ENCODE measurements at regions not wholly inside any gene's neighbourhood (a gene's known extent, or its start where the extent isn't known, plus 50 kb on each side); places are given as distances from the start of the nearest gene placed in this dataset.

DNA sequence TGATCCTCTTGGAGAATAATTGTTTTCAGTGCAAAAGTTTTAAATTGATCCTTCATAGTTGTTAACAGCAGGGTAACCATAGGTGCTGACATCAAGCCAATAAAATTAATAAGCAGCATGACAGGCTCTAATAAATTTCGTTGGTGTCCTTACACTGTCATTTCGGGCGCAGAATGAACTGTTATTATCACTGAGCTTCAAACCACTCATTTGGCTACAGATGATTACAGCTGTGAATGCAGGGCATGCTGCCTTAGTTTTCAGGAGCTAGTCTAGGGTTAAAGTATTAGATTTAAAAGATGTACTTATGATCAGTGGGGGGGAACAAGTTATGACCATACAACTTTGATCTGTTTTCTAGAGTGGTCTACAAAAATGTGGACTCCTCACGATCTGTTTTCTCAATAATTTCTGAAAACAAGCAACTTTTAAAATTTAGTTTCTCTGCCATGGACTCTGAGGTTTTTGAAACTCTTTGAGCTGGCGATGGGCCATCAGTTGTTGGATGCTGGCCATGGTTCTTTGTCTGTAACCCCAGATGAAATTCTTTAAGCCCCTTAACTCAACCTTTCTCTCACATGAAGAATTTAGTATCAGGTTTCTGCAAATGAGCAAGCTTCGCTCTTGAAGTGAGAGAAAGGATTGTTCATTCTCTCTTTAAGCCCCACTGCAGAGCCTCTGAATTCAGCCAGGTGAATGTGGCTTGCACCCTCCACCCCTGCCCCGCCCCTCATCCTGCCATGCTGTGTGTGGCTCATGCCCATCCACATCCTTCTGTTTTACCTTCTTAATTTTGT lies 99.1 kb upstream of the MTHFD1L start:
- DNase-seq (ENCODE audit: insufficient read length, low spot score): no peak
- TF ChIP-seq, protein P1, sequence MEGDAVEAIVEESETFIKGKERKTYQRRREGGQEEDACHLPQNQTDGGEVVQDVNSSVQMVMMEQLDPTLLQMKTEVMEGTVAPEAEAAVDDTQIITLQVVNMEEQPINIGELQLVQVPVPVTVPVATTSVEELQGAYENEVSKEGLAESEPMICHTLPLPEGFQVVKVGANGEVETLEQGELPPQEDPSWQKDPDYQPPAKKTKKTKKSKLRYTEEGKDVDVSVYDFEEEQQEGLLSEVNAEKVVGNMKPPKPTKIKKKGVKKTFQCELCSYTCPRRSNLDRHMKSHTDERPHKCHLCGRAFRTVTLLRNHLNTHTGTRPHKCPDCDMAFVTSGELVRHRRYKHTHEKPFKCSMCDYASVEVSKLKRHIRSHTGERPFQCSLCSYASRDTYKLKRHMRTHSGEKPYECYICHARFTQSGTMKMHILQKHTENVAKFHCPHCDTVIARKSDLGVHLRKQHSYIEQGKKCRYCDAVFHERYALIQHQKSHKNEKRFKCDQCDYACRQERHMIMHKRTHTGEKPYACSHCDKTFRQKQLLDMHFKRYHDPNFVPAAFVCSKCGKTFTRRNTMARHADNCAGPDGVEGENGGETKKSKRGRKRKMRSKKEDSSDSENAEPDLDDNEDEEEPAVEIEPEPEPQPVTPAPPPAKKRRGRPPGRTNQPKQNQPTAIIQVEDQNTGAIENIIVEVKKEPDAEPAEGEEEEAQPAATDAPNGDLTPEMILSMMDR (IDR thresholded peaks at IDR 0.05; ENCODE audit: insufficient read depth, missing control alignments): no peak
- FAIRE-seq: no peak

DNA sequence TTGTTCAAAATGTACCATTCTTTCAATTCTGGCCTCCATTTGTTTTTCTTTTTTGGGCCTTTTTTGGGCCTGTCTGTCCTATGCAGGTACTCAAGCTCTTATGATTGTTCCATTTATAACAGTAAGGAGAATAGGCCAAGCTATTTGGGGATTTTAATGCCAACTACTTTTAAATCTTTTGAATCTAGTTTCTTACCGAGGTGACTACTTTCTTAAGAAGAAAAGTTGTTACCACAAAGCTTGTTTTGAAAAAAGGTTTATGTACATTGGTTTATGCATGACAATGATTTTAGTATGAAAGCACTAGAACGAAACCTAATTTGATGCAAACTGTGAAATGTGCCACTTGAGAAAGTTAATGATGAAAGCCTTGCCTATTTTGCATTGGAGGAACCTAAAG lies 98.3 kb upstream of the MTHFD1L start:
- no peak for FAIRE-seq
- TF ChIP-seq, protein P1 (IDR thresholded peaks at IDR 0.05; ENCODE audit: insufficient read depth, missing control alignments): no peak

GRCh38 chr6:150767571-150768018 lies 97.9 kb upstream of the MTHFD1L start:
- no peak for FAIRE-seq
- TF ChIP-seq, protein P1 (IDR thresholded peaks at IDR 0.05; ENCODE audit: insufficient read depth, missing control alignments): no peak
- DNase-seq (ENCODE audit: insufficient read length, low spot score): no peak

More for the DNA sequence above, 98.3 kb upstream of the MTHFD1L start:
- no peak for DNase-seq (ENCODE audit: insufficient read length, low spot score)

DNA sequence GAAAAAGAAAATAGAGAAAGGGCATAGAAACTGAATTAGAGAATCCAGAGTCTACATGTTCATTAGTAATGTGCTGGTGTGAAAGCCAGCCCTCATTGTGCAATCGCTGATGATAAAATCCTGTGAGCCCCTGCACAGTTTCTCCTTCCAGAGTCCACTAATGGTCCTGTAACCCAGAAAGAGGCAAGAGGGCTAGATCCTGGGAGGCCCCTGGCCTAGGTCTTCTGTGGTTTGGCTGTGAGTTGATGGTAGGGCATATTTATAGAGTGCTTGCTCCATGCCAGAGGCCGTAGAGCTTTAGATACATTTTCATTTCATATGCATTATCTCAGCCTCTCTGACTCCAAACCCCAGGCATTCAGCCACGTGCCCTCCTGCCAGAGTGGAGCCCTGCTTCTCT lies 94.9 kb upstream of the MTHFD1L start:
- TF ChIP-seq, protein P1 (IDR thresholded peaks at IDR 0.05; ENCODE audit: insufficient read depth, missing control alignments): no peak
- DNase-seq (ENCODE audit: insufficient read length, low spot score) (no peak), FAIRE-seq (no peak)

DNA sequence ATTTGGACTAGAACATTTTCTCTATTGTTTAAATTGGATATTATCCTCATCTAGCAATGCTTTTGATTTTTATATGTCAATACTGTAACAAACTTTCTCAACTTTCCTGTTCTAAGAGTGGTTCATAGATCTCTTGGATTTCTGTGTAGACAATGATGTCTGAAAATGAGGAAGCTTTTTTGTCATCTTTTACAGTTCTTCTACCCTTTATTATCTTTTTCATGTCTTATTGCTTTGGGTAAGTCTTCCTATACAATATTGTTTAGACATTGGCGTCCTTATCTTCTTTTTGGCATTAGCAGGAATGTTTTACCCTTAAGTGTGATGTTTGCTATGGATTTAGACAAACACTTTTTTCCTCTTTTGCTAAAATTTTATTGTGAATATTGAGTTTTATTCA lies 91.5 kb upstream of the MTHFD1L start:
- TF ChIP-seq, protein P1 (IDR thresholded peaks at IDR 0.05; ENCODE audit: insufficient read depth, missing control alignments): no peak
- FAIRE-seq: no peak
- no peak for DNase-seq (ENCODE audit: insufficient read length, low spot score)

DNA sequence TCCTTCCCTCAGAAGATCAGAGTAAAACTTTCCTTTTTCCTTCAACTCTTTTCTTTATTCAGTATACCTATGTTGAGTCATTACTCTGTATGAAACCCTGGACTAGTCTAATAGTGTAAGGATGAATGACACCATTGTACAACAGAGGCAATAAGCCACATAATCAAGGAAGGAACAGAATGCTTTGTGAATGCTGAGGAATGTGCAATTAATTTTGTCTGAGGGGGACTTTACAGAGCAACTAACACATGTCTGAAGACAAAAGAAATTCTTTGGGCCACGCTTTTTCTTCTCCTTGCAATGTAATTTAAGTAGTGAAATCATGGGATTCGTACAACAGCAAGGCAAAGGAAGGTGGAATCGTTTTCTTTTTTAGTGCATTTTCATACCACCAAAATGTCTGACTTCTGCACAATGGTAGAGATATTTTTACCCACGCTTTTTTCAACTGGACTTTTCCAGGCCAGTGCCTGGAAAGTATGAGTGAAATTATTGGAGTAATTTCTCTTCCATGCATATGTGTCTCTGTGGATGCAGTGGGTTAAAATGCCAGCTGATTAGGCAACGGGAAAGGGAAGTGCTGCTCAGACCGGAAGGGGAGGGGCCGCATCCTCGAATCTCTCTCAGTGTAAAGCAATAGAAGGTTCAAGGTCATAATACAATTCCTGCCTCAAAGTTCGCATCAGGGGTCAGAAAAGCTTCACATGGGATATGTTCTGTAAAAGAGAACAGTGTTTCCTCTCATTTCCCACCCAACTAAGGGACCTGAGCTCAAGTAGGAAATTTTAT lies 89.9 kb upstream of the MTHFD1L start:
- DNase-seq (ENCODE audit: insufficient read length, low spot score) (no peak), FAIRE-seq (no peak)
- TF ChIP-seq, protein P1 (IDR thresholded peaks at IDR 0.05; ENCODE audit: insufficient read depth, missing control alignments): no peak

All from D721Med (cell line).